DLD1 (cell line): ENCODE measurements at regions not wholly inside any gene's neighbourhood (a gene's known extent, or its start where the extent isn't known, plus 50 kb on each side); places are given as distances from the start of the nearest gene placed in this dataset.

Source experiments
- in situ Hi-C: cut with HindIII; loops from 2 replicates; pipeline ENCODE4 v1.10.0; 2017; ENCODE audit warnings: low sequenced_read_pairs

DNA sequence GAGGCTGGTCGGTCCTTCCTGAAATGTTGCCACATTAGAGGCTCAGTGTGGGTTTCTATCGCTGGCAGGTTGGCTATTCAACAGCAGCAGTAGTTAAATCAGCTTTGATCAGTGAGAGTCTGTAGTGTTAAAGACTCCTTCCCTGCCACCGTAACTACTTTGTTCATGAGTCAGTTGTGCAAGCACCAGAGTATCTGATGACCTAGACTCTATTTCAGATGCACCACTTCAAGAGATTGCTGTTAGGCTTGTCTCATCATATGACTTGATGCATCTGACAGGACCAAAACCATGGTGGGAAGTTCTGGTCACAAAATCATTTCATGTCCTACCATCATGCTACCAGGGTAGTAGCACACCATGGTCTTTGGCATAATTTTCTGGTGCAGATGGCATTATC lies 482.7 kb upstream of the MPDZ start:
- in situ Hi-C loops, result no loop called here

DNA sequence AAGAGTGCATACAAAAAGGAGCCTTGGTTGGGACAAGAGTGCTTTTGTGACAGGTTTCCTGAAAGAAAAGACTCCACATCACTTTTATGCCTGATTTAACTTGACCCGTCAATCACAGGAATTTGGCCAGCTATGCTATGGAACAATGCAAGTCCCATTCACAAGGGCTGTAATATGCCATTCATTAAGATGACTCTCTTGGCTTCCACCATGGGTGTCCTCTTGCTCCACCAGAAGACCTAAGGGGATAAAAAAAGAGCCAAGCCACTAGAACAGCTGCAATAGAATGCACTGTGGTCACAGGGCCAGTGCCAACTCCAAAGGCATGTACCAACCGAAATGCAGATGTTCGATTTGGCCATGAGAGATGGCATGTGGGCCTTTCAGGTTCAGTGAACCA lies 480.1 kb upstream of the MPDZ start:
- in situ Hi-C loops, result no loop called here

DNA sequence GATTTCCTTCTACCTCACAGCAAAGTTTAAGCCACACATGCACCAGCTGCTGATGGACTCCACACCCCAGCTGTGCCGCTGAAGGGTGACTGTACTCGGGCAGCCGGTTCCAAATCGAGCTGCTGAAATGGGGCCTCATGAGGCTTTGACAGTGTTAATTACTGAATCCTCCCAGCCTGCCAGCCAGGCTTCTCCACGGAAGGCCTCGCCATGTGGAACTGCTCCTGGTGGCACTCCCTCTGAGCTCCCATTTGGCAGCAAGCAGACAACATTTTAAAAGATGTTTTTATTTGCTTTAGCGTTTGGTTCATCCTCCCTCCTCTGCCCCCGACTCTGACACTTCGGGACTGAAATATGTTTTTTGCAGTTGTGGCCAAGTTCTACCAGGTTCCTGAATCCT lies 479.4 kb upstream of the MPDZ start:
- in situ Hi-C loops, result no loop called here

DNA sequence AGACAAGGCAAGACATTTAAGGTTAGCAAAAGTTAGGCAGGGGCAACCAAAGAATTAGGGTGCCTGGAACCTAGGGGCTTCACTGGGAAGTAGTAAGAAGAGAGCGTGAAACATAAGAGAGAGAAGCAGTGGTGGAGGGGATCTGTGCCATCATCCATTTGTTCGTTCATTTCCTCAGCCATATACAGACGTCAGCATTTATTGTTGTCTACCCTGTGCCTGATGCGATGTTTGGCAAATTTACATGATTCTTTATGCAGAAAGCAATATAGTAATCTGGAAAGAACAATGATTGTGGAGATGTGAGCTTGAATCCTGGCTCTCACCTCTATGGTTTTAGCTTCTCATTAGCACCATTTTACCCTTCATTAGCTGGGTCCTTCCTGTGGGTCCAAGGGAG lies 477.5 kb upstream of the MPDZ start:
- in situ Hi-C loops, result no loop called here

GRCh38 chr9:13755551-13755950 lies 476.1 kb upstream of the MPDZ start:
- in situ Hi-C loops, result no loop called here

DNA sequence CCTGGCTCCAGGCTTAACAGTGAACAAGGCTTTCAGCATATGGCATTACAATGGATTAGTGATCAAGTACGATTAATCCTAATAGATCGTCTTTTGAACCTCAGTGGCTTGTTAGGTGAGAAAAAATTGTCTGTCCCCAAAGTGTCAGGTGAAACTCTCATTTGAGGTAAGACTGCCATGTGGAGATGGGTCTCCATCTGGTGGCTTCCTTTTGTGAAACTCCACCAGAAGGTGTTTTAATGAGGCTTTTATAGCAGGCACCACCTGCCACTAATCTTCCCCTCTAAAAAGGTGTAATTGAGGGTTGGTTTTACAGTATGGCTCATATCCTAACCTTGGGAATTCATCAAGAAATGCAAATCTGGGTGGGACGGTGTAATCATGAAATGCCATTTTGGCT lies 471.1 kb upstream of the MPDZ start:
- in situ Hi-C loops, result no loop called here

- in situ Hi-C loops, result no loop called here
Observed at GRCh38 chr9:13750061-13750460, 470.6 kb upstream of the MPDZ start.

DNA sequence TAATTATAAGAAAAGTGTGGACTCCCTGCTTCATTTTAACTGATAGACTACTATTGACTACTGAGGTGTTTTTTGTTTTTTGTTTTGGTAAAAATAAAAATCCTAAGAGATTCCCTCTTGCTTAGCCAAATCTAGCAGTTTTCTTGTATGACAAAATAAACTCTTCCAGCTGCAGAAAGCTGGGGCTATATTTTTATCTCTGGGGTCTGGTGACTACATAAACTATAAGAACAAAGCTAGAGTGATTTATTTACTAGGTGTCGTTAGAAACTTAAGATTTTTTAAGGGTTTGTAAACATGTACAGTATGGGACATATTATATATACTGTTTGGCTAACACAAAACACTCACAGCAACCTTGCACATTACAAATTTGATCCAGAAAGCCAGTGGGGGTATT lies 467.4 kb upstream of the MPDZ start:
- in situ Hi-C loops, result no loop called here

DNA sequence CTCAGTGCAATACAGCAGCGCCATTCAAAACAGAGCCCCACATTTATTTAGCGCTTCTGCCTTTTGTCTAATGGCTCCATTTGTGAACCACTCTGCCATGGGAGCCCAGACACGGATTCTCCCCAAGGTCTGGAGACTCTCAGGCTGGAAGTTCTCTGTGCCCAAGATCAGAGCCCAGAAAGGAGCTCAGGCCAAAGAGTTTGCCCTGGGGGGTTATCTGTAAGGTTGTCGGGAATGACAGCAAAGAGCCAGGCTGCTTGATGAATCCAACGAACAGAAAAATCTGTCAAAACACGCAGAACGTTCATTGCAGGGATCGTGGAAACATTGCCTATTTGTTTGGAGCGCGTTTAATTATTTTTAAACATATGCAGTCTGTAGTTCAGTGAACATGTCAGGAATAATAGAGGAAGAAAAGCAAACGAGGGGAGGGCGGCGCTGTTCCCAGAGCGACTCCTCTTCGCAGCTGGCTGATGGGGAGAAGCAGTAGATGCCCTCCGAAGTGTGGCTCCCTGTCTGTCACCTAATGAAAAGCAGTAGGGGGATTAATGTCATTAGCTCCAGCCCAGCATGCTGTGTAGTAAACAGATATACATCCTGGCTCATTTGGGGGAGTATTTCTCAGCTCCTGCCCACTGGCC lies 464.9 kb upstream of the MPDZ start:
- in situ Hi-C loops, result no loop called here

GRCh38 chr9:13737885-13738284 lies 458.4 kb upstream of the MPDZ start:
- in situ Hi-C loops, result no loop called here

DNA sequence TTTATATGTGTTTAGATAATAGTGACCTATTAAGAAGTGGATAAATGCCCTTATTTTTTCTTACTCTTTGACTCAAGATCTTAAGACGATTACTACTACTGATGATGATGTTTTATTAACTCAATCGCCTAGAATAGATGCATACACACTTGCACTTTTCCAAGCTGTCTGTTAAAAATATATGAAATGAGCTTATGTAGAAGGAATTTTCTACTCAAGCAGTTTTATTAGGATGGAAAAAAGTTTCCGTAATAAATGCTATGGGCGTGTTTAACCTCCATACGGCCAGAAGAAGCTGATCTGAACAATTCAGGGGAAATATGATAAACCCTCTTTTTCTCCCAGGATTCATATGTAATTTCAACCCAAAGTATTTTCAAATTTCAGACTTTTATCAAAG lies 455.7 kb upstream of the MPDZ start:
- in situ Hi-C loops, result no loop called here

DNA sequence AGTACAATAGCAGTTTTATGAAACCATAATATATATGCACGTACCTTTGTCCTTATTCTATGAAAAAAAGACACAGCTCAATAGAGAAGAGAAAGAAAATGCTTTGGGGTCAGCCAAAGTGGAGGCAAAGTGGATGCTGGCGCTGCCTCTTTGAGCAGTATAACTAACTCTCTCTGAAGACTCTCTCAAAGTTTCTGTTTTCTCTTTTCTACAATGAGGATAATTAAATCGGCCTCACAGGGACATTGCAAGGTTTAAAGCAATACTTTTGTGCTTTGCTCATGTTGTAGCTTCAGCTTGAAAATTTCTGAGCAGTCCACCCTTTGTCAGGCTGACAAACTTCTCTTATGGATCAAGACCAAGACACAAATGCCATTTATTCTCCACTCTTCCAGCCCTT lies 455.1 kb upstream of the MPDZ start:
- in situ Hi-C loops, result no loop called here

DNA sequence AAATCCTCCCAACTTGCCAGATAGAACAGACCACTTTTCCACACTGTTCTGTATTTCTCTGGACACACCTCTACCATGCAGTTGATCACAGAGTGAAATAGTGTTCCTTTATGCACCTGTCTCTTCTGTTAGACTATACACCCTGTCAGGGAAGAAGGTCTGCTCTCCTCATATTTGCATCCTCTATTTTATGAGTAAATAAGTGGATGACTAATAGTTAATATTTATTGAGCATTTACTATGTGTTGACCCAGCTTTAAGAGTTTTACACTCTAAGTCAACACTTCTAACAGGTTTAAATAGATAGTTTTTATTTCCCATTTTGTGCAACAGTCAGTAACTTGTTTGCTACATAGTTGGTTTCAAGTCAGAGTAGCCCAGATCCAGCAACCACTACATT lies 452.8 kb upstream of the MPDZ start:
- in situ Hi-C loops, result no loop called here

DNA sequence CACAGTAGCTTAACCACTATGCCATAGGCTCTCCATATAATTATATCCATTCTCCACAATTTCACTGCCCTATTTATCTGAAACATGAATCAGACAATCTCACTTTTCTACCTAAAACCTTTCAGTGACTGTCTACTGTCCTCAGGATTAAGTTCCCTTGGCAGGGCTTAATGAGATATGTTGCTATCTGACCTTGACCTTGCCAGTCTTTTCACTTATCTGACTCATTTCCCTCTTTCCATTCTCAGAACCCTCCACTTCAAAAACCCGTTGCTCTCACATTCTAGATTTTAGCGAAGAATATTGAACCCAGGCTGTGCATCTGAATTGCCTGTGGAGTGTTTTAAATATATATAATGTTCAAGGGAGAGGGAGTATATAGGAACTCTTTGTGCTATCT lies 452.1 kb upstream of the MPDZ start:
- in situ Hi-C loops, result no loop called here

GRCh38 chr9:13729955-13730354 lies 450.5 kb upstream of the MPDZ start:
- in situ Hi-C loops, result no loop called here

DNA sequence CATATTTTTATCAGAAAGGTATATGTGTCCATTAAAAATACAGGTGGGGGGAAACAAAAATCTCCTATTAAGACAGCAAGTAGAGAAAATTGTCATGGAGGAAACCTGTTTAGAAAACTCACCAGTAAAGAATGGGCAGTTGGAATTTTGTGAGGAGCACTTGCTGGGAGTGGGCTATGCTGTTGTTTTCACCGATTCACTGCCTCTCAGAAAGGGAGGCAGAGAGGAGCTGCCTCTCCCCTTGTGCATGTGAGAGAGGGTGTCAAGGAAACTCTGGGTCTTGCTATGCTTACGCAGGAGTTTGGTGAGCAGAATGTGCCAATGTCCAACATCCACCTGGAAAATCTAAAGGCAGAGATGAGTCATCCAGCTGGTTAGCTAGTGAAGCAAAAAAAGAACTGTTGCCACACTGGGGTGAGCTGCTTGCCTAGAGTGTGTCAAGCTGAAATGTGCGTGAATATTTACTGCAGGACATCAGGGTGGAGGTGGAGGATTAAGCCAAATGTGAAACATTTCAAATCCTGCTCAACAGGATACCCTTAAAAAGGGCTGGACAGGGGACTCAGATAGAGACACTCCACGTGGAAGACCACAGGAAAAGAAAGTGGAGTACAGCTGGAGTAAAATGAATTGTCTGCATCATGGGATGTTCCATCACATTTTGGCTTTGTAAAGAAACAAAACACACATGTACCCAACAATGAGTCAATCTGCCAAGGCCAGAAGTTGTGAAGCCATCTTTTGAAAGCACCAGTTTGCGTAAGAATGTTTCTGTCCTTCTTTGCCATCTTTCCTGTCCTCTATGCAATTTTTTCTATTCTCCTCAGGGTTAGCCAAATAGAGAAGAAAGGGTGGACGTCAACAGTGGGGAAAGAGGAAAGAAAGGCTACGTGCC lies 449.7 kb upstream of the MPDZ start:
- in situ Hi-C loops, result no loop called here

- in situ Hi-C loops, result no loop called here
Observed at GRCh38 chr9:13728131-13728530, 448.6 kb upstream of the MPDZ start.

DNA sequence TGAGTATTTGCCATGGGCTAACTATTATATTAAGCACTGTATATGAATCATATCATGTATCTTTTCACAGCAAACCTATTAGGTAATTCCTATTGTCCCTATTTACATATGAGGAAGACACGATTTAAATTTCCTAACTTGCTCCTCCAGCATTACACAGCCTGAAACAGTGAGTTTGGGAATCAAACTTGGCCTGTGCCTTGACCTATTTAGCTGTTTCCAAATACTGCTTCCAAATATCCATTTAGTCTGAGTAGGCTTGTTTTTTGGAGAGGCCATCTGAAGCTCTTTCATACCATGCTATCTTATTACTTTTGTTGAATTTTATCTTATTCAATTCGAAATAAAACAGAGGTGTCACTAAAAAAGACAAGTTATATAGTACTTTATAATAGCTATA lies 447.3 kb upstream of the MPDZ start:
- in situ Hi-C loops, result no loop called here

- in situ Hi-C loops, result no loop called here
Observed at GRCh38 chr9:13725516-13725915, 446.0 kb upstream of the MPDZ start.

- in situ Hi-C loops, result no loop called here
Observed at GRCh38 chr9:13721481-13722235, 442.2 kb upstream of the MPDZ start.

DNA sequence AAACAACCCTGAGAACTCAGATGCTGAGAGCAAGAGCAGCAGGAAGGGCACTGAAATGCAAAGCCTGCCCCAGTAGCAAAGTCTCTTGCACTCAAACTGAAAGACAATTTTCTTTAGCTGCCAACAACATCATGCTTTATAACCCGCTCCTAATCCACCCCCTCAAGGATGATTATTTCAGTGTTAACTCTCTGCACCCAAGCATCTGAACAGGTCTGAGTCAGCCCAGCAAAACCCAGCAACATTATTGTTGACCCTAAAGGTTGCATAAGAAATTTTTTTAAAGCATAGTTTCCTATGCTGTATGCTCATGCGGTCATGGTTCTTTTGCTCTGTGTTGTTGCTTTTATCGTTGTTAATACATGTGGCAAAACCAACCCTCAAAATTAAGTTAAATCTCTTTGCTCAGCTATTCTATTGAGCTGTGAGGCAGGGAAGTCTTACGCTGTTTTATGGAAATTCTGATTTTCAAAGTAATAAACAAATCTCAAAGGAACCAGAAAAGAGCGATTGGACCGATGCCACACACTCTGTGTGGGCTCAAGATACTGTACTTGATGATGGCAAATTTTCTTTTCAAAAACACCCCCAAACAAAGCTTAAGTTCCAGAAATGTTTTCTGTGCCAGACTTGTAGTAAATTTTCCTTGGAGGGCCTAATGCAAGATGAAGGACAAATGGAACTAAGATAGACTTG lies 440.6 kb upstream of the MPDZ start:
- in situ Hi-C loops, result no loop called here
